IMR-90 (cell line): ENCODE measurements at regions not wholly inside any gene's neighbourhood (a gene's known extent, or its start where the extent isn't known, plus 50 kb on each side); places are given as distances from the start of the nearest gene placed in this dataset.

Experiments used
- ATAC-seq: fragments of 200-7000 bp; cut with Tn5 transposase; 2 replicates; pipeline ENCODE4 v1.9.1; 2020; ENCODE audit warnings: low read depth, mild to moderate bottlenecking, moderate library complexity
- BruUV-seq: library from RNA; stranded (reverse); fragments of 400-500 nt; replicated peaks from 2 replicates; lab custom pipeline; 2021; lab: Mats Ljungman, UMichigan
- CTCF ChIA-PET: fragments of 300-600 bp; formaldehyde crosslinking; extraction: SDS; loops from one replicate; lab custom pipeline; 2021; ENCODE audit warnings: antibody characterized with exemption; lab: Yijun Ruan, JAX
- POLR2A ChIA-PET: fragments of 300-600 bp; sonication (Branson Sonifier 250); formaldehyde crosslinking; loops from one replicate; lab custom pipeline; 2022; ENCODE audit warnings: antibody characterized with exemption; ENCODE audit not compliant: unreplicated experiment; lab: Charles Lee
- DNase-seq: peaks from one replicate; pipeline ENCODE4 v3.0.0; 2013
- H2AFZ ChIP-seq: replicated peaks from 2 replicates; pipeline ENCODE3; 2013; ENCODE audit warnings: low read length, mild to moderate bottlenecking; ENCODE audit not compliant: poor library complexity
- H2AK5ac ChIP-seq: 2 replicates; pipeline ENCODE4 v1.6.1; 2013; ENCODE audit warnings: low read depth, low read length, inconsistent platforms
- H2AK9ac ChIP-seq: replicated peaks from 2 replicates; pipeline ENCODE3; 2013; ENCODE audit warnings: mild to moderate bottlenecking, low read depth, low read length, moderate library complexity; ENCODE audit not compliant: poor library complexity
- H2BK120ac ChIP-seq: 2 replicates; pipeline ENCODE4 v1.6.1; 2013; ENCODE audit warnings: low read depth, low read length, inconsistent platforms
- H2BK15ac ChIP-seq: 3 replicates; pipeline ENCODE4 v1.6.1; 2013; ENCODE audit warnings: low read depth, low read length, inconsistent platforms
- H2BK20ac ChIP-seq: 2 replicates; pipeline ENCODE4 v1.6.1; 2013; ENCODE audit warnings: low read depth, mild to moderate bottlenecking, inconsistent platforms, low read length, moderate library complexity
- H2BK5ac ChIP-seq: 2 replicates; pipeline ENCODE4 v1.6.1; 2013; ENCODE audit warnings: mild to moderate bottlenecking, low read depth, low read length, inconsistent platforms; ENCODE audit not compliant: poor library complexity, severe bottlenecking
- H3K14ac ChIP-seq: replicated peaks from 2 replicates; pipeline ENCODE4 v1.6.1; 2013; ENCODE audit warnings: low read depth, low read length, inconsistent platforms
- H3K18ac ChIP-seq: 2 replicates; pipeline ENCODE4 v1.6.1; 2013; ENCODE audit warnings: low read depth, low read length, control low read depth
- H3K23ac ChIP-seq: 2 replicates; pipeline ENCODE4 v1.6.1; 2013; ENCODE audit warnings: low read depth, low read length, inconsistent platforms
- H3K27ac ChIP-seq: 2 replicates; pipeline ENCODE4 v1.5.1; 2013; ENCODE audit warnings: mild to moderate bottlenecking, control low read depth, low read length; ENCODE audit not compliant: insufficient read depth
- H3K27me3 ChIP-seq: 2 replicates; pipeline ENCODE4 v1.6.1; 2013; ENCODE audit warnings: low read length; ENCODE audit not compliant: control insufficient read depth, insufficient read depth
- H3K36me3 ChIP-seq: 2 replicates; pipeline ENCODE4 v1.6.1; 2013; ENCODE audit warnings: low read length, mixed read lengths; ENCODE audit not compliant: control insufficient read depth, insufficient read depth
- H3K4ac ChIP-seq: 2 replicates; pipeline ENCODE4 v1.6.1; 2013; ENCODE audit warnings: low read depth, low read length, inconsistent platforms
- H3K4me1 ChIP-seq: 2 replicates; pipeline ENCODE4 v1.6.1; 2013; ENCODE audit warnings: low read length, mixed read lengths; ENCODE audit not compliant: control insufficient read depth, insufficient read depth
- H3K4me2 ChIP-seq: 2 replicates; pipeline ENCODE4 v1.6.1; 2013; ENCODE audit warnings: low read depth, mild to moderate bottlenecking, control low read depth, low read length, moderate library complexity
- H3K4me3 ChIP-seq: 2 replicates; pipeline ENCODE4 v1.5.1; 2013; ENCODE audit warnings: low read depth, mild to moderate bottlenecking, control low read depth, low read length, moderate library complexity; ENCODE audit not compliant: insufficient read depth
- H3K56ac ChIP-seq: 2 replicates; pipeline ENCODE4 v1.6.1; 2013; ENCODE audit warnings: low read length, inconsistent platforms; ENCODE audit not compliant: insufficient read depth; ENCODE audit errors: extremely low read depth
- H3K79me1 ChIP-seq, 2 experiments: 2 replicates each; pipeline ENCODE4 v1.6.1; 2013; ENCODE audit warnings: low read length in 2 of 2, inconsistent platforms in 1 of 2, low read depth in 1 of 2
- H3K9ac ChIP-seq: 2 replicates; pipeline ENCODE4 v1.6.1; 2013; ENCODE audit warnings: low read depth, low read length, control low read depth
- H3K9me1 ChIP-seq: 2 replicates; pipeline ENCODE4 v1.6.1; 2013; ENCODE audit warnings: low read length, inconsistent platforms; ENCODE audit not compliant: insufficient read depth
- H3K9me3 ChIP-seq: 2 replicates; pipeline ENCODE4 v1.6.1; 2013; ENCODE audit warnings: low read length; ENCODE audit not compliant: control insufficient read depth, insufficient read depth
- H4K20me1 ChIP-seq: 2 replicates; pipeline ENCODE4 v1.6.1; 2013; ENCODE audit warnings: low read length, inconsistent platforms; ENCODE audit not compliant: insufficient read depth
- H4K5ac ChIP-seq: 2 replicates; pipeline ENCODE4 v1.6.1; 2013; ENCODE audit warnings: mild to moderate bottlenecking, low read depth, low read length, control low read depth
- H4K8ac ChIP-seq, 2 experiments: 2 replicates each; pipeline ENCODE4 v1.6.1; 2013; ENCODE audit warnings: low read depth in 2 of 2, low read length in 2 of 2, control low read depth in 1 of 2, inconsistent platforms in 1 of 2
- H4K91ac ChIP-seq: 2 replicates; pipeline ENCODE4 v1.6.1; 2013; ENCODE audit warnings: low read depth, low read length, inconsistent platforms; ENCODE audit not compliant: insufficient read depth
- CHD1 ChIP-seq: IDR thresholded peaks from 2 replicates; pipeline ENCODE4 v1.6.1; 2012; ENCODE audit warnings: low read depth, low read length, improper control_type of control experiment
- MAFK ChIP-seq: IDR thresholded peaks from 2 replicates; pipeline ENCODE4 v1.6.1; 2012; ENCODE audit warnings: low read depth, low read length, improper control_type of control experiment
- MAZ ChIP-seq: IDR thresholded peaks from 2 replicates; pipeline ENCODE4 v1.6.1; 2012; ENCODE audit warnings: low read depth, mild to moderate bottlenecking, low read length, improper control_type of control experiment, moderate library complexity, borderline replicate concordance
- POLR2A ChIP-seq: IDR thresholded peaks from 2 replicates; pipeline ENCODE4 v1.6.1; 2012; ENCODE audit warnings: mild to moderate bottlenecking, low read depth, low read length
- WGBS, 2 experiments: methylation state at CpG; one replicate each; pipeline versions ENCODE4 v1.1.5 to v1.1.7; 2013; ENCODE audit warnings: missing lambda C conversion rate in 2 of 2; ENCODE audit not compliant: insufficient read length in 1 of 2; ENCODE audit errors: extremely low coverage in 2 of 2; 5-methylcytosine and 5-hydroxymethylcytosine counted together
- dilution Hi-C: fragments of 300-500 bp; cut with HindIII; formaldehyde crosslinking; loops from one replicate; pipeline ENCODE4 v1.14.3; 2018; ENCODE audit warnings: low sequenced_read_pairs; ENCODE audit not compliant: unreplicated experiment
- in situ Hi-C: fragments of 300-500 bp; cut with MboI; formaldehyde crosslinking; loops from 3 replicates; pipeline ENCODE4 v1.14.3; 2019; ENCODE audit warnings: low sequenced_read_pairs, inconsistent platforms, mixed read lengths
- intact Hi-C: fragments of 100-400 bp; cut with micrococcal nuclease; formaldehyde crosslinking; loops from 2 replicates; pipeline ENCODE4 v1.10.0; 2022
- TF ChIP-seq, protein P1 (sequence below): conservative IDR thresholded peaks from 2 replicates; pipeline ENCODE4 v1.5.1; 2012; ENCODE audit warnings: mild to moderate bottlenecking, low read depth, low read length, improper control_type of control experiment

DNA sequence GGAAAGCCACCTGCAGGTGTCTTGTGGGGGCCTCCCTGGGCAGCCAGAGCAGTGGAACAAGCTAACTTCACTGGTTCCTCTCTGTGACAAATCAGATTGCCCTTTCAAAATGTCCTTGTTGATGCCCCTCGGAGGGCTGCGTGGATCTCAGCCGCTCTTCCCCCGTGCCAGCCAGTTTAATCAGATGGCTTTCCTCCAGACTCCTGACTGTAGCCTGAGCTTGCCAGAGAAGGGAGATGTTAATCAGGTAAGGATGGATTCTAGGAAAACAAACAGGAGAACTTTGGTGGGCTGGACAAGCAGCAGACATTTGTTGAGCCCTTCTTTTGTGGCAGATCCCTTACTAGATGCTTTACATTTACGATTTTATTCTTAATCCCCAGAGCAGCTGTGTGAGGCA is 88.2 kb downstream of the DMRTA2 start:
- no peak for DNase-seq
- H3K36me3 ChIP-seq, result no peaks in the 10 kb centered on the region
- H2BK5ac ChIP-seq, result no peak overlapping the region
- H4K5ac ChIP-seq, result no peak overlapping the region
- dilution Hi-C loops, result no loop called here
- no peak overlapping the region for H3K18ac ChIP-seq
- H2BK120ac ChIP-seq, result no peak overlapping the region
- POLR2A ChIA-PET, result no interaction called here
- H3K4me2 ChIP-seq, result no peak overlapping the region
- H2AK5ac ChIP-seq, result no peak overlapping the region
- H3K4me1 ChIP-seq, result no peaks in the 10 kb centered on the region; the same call in 1 of the 2 replicates
- H3K56ac ChIP-seq, result no peak overlapping the region
- no peaks in the 10 kb centered on the region for H3K9me3 ChIP-seq
- peaks cover 11% of the 10 kb centered on the region for H3K27me3 ChIP-seq
- H3K27ac ChIP-seq, result no peak overlapping the region
- H2BK15ac ChIP-seq, result no peak overlapping the region
- no CpG with 5 or more reads among the region's 5 CpGs for WGBS, 2 experiments
- H3K14ac ChIP-seq, result no peak overlapping the region
- no peak for ATAC-seq
- H4K91ac ChIP-seq, result no peak overlapping the region
- TF ChIP-seq POLR2A (no peak), MAZ (no peak), CHD1 (no peak), MAFK (no peak)
- TF ChIP-seq, protein P1, sequence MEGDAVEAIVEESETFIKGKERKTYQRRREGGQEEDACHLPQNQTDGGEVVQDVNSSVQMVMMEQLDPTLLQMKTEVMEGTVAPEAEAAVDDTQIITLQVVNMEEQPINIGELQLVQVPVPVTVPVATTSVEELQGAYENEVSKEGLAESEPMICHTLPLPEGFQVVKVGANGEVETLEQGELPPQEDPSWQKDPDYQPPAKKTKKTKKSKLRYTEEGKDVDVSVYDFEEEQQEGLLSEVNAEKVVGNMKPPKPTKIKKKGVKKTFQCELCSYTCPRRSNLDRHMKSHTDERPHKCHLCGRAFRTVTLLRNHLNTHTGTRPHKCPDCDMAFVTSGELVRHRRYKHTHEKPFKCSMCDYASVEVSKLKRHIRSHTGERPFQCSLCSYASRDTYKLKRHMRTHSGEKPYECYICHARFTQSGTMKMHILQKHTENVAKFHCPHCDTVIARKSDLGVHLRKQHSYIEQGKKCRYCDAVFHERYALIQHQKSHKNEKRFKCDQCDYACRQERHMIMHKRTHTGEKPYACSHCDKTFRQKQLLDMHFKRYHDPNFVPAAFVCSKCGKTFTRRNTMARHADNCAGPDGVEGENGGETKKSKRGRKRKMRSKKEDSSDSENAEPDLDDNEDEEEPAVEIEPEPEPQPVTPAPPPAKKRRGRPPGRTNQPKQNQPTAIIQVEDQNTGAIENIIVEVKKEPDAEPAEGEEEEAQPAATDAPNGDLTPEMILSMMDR, result no peak
- no peak overlapping the region for H4K8ac ChIP-seq
- CTCF ChIA-PET, result no interaction called here
- intact Hi-C loops, result no loop called here
- no peaks in the 10 kb centered on the region for H3K9me1 ChIP-seq
- no peak overlapping the region for H3K4me3 ChIP-seq
- no peak overlapping the region for H3K23ac ChIP-seq
- no peak overlapping the region for H3K9ac ChIP-seq
- no peaks in the 10 kb centered on the region for H3K79me1 ChIP-seq
- no TSS peak for BruUV-seq
- H2BK20ac ChIP-seq, result no peak overlapping the region
- no peaks in the 10 kb centered on the region for H4K20me1 ChIP-seq
- in situ Hi-C loops, result no loop called here
- H2AFZ ChIP-seq, result no peak overlapping the region
- H3K4ac ChIP-seq, result no peak overlapping the region
- no peak overlapping the region for H2AK9ac ChIP-seq
